ENCODE measurements at regions not wholly inside any gene's neighbourhood (a gene's known extent, or its start where the extent isn't known, plus 50 kb on each side); places are given as distances from the start of the nearest gene placed in this dataset.

- Histone ChIP-seq H3K4me3 (no peak overlapping the region), H3K4me1 (no peaks in the 10 kb centered on the region), H3K36me3 (no peaks in the 10 kb centered on the region), H3K9me3 (peaks cover 0 to 3% (median 0%) of the 10 kb centered on the region in 3 donors), H3K27me3 (no peaks in the 10 kb centered on the region), H3K27ac (no peak overlapping the region)
- intact Hi-C loops (cut with DNase I): no loop called here
- no peak for DNase-seq
- WGBS, 2 donors: 44 to 59% methylated on average over 1 of the region's 1 CpG
- TF ChIP-seq POLR2A (IDR thresholded peaks at IDR 0.05) (no peak), CTCF (IDR thresholded peaks at IDR 0.05) (peak in 3 of 6 experiments; percentile 10 to 36 (median 15))
These were observed 1074.9 kb downstream of the FAM181B start for GRCh38 chr11:81658722-81659121.

GRCh38 chr11:81655351-81655750 lies 1078.3 kb downstream of the FAM181B start:
- Histone ChIP-seq H3K9me3 (peaks cover 0 to 3% (median 0%) of the 10 kb centered on the region in 3 donors), H3K4me3 (no peak overlapping the region), H3K36me3 (no peaks in the 10 kb centered on the region), H3K27me3 (no peaks in the 10 kb centered on the region), H3K4me1 (no peaks in the 10 kb centered on the region), H3K27ac (no peak overlapping the region)
- DNase-seq: no peak
- TF ChIP-seq CTCF (IDR thresholded peaks at IDR 0.05) (no peak), POLR2A (IDR thresholded peaks at IDR 0.05) (no peak)
- intact Hi-C loops (cut with DNase I): no loop called here

GRCh38 chr11:81647374-81647773 lies 1086.3 kb downstream of the FAM181B start:
- Histone ChIP-seq H3K27ac (no peak overlapping the region), H3K27me3 (peaks cover 0 to 3% (median 0%) of the 10 kb centered on the region in 4 donors), H3K36me3 (no peaks in the 10 kb centered on the region), H3K9me3 (no peaks in the 10 kb centered on the region), H3K4me1 (no peaks in the 10 kb centered on the region), H3K4me3 (no peak overlapping the region)
- 59 to 73% methylated on average over 3 of the region's 3 CpGs for WGBS, 2 donors
- DNase-seq: no peak
- intact Hi-C loops (cut with DNase I): loop anchor here (10.0 kb wide), 1 partner anchor 587 kb away; no protein-coding TSS in a partner anchor
- no peak for TF ChIP-seq CTCF (IDR thresholded peaks at IDR 0.05)
- TF ChIP-seq POLR2A (IDR thresholded peaks at IDR 0.05): no peak

GRCh38 chr11:81644239-81644840 lies 1089.3 kb downstream of the FAM181B start:
- Histone ChIP-seq H3K36me3 (no peaks in the 10 kb centered on the region), H3K4me3 (no peak overlapping the region), H3K27ac (no peak overlapping the region), H3K4me1 (no peaks in the 10 kb centered on the region), H3K9me3 (no peaks in the 10 kb centered on the region), H3K27me3 (peaks cover 0 to 3% (median 0%) of the 10 kb centered on the region in 4 donors)
- intact Hi-C loops (cut with DNase I): loop anchor here (10.0 kb wide), 1 partner anchor 590 kb away; no protein-coding TSS in a partner anchor
- WGBS, 2 donors: 20 to 61% methylated on average over 1 of the region's 1 CpG
- no peak for DNase-seq
- TF ChIP-seq CTCF (IDR thresholded peaks at IDR 0.05) (peak; percentile 39 to 62 (median 54)), POLR2A (IDR thresholded peaks at IDR 0.05) (no peak)

- no peak for DNase-seq
- no peak overlapping the region for H3K27ac ChIP-seq
- intact Hi-C loops (cut with DNase I): no loop called here
- no peaks in the 10 kb centered on the region for H3K27me3 ChIP-seq
- WGBS, 2 donors: 71 to 85% methylated on average over 2 to 6 of the region's 7 CpGs
- no peaks in the 10 kb centered on the region for H3K36me3 ChIP-seq
- no peak overlapping the region for H3K4me3 ChIP-seq
- no peak for TF ChIP-seq CTCF (IDR thresholded peaks at IDR 0.05)
- TF ChIP-seq POLR2A (IDR thresholded peaks at IDR 0.05): no peak
- H3K9me3 ChIP-seq: no peaks in the 10 kb centered on the region
- H3K4me1 ChIP-seq: no peaks in the 10 kb centered on the region
These were observed 1099.2 kb downstream of the FAM181B start for GRCh38 chr11:81634483-81634882.
